ENCODE measurements at regions not wholly inside any gene's neighbourhood (a gene's known extent, or its start where the extent isn't known, plus 50 kb on each side); places are given as distances from the start of the nearest gene placed in this dataset.

- CTCF ChIA-PET: no interaction called here
- Histone ChIP-seq H3K4me2 (ENCODE audit: insufficient read depth, low read length) (no peak overlapping the region), H3K4me1 (ENCODE audit: control insufficient read depth, extremely low read depth, insufficient read depth, low read length) (no peaks in the 10 kb centered on the region), H3K27me3 (ENCODE audit: control insufficient read depth in 2 of 2, insufficient read depth in 2 of 2, low read length in 2 of 2) (peaks cover 0 to 6% of the 10 kb centered on the region in 2 experiments), H2AFZ (ENCODE audit: low read depth, low read length) (no peak overlapping the region), H4K20me1 (replicated peaks; ENCODE audit: control insufficient read depth, extremely low read depth, insufficient read depth, low read length) (no peaks in the 10 kb centered on the region), H3K27ac (ENCODE audit: insufficient read depth, low read depth, low read length) (no peak overlapping the region), H3K9ac (replicated peaks; ENCODE audit: extremely low read depth, insufficient read depth, low read length) (no peak overlapping the region), H3K4me3 (replicated peaks in 1 of 3; ENCODE audit: insufficient read depth in 1 of 3, low read depth in 1 of 3, low read length in 3 of 3) (no peak overlapping the region), H3K9me1 (replicated peaks; ENCODE audit: control insufficient read depth, extremely low read depth, insufficient read depth, low read length) (no peaks in the 10 kb centered on the region), H3K36me3 (ENCODE audit: control insufficient read depth in 2 of 2, extremely low read depth in 1 of 2, insufficient read depth in 2 of 2, low read length in 2 of 2) (no peaks in the 10 kb centered on the region), H3K9me3 (replicated peaks; ENCODE audit: control insufficient read depth, insufficient read depth, low read length) (no peaks in the 10 kb centered on the region), H3K79me2 (ENCODE audit: control insufficient read depth, insufficient read depth, low read length) (no peaks in the 10 kb centered on the region)
- POLR2A ChIA-PET: no interaction called here
- TF ChIP-seq JUN (IDR thresholded peaks at IDR 0.05; ENCODE audit: borderline replicate concordance, insufficient read depth, insufficient read length, low read depth) (no peak), FOS (IDR thresholded peaks at IDR 0.05; ENCODE audit: borderline replicate concordance, insufficient read depth, low read length) (no peak), POLR2A (IDR thresholded peaks at IDR 0.05; ENCODE audit: low read depth, low read length) (no peak), MYC (IDR thresholded peaks at IDR 0.05; ENCODE audit: low read depth, low read length) (no peak), POLR2AphosphoS5 (IDR thresholded peaks at IDR 0.05; ENCODE audit: insufficient read depth, low read depth, low read length) (no peak), CTCF (IDR thresholded peaks at IDR 0.05; ENCODE audit: extremely low read depth in 1 of 2, insufficient read depth in 1 of 2, low read depth in 1 of 2, low read length in 2 of 2) (no peak), MAX (IDR thresholded peaks at IDR 0.05; ENCODE audit: insufficient read depth, insufficient read length) (no peak), GATA2 (IDR thresholded peaks at IDR 0.05; ENCODE audit: insufficient read depth, insufficient read length, low read depth, low read length) (no peak), EZH2 (IDR thresholded peaks at IDR 0.05; ENCODE audit: borderline replicate concordance, low read depth, low read length, severe bottlenecking) (no peak)
- no TSS peak for BruUV-seq (replicated peaks)
- FAIRE-seq: no peak
- DNase-seq (ENCODE audit: low read depth, low spot score): no peak
- intact Hi-C loops (cut with micrococcal nuclease): no loop called here
- dilution Hi-C loops (cut with MboI; ENCODE audit: extremely low pct_ligation_motif_present, low sequenced_read_pairs): no loop called here
Measured at GRCh38 chr1:221366495-221367110, 375.3 kb downstream of the DUSP10 start.
